GM21528 (cell line): ENCODE measurements at regions not wholly inside any gene's neighbourhood (a gene's known extent, or its start where the extent isn't known, plus 50 kb on each side); places are given as distances from the start of the nearest gene placed in this dataset.
"Not testable (repeated sequence)": the region's sequence is repeated elsewhere in the genome, so short reads cannot be mapped to it uniquely, and the experiment has no call there.

Experiments used
- ATAC-seq: cut with Tn5 transposase; IDR thresholded peaks from one replicate; pipeline ENCODE4 v1.9.1; 2021; ENCODE audit warnings: mild to moderate bottlenecking, moderate library complexity; ENCODE audit not compliant: unreplicated experiment, low FRiP score

DNA sequence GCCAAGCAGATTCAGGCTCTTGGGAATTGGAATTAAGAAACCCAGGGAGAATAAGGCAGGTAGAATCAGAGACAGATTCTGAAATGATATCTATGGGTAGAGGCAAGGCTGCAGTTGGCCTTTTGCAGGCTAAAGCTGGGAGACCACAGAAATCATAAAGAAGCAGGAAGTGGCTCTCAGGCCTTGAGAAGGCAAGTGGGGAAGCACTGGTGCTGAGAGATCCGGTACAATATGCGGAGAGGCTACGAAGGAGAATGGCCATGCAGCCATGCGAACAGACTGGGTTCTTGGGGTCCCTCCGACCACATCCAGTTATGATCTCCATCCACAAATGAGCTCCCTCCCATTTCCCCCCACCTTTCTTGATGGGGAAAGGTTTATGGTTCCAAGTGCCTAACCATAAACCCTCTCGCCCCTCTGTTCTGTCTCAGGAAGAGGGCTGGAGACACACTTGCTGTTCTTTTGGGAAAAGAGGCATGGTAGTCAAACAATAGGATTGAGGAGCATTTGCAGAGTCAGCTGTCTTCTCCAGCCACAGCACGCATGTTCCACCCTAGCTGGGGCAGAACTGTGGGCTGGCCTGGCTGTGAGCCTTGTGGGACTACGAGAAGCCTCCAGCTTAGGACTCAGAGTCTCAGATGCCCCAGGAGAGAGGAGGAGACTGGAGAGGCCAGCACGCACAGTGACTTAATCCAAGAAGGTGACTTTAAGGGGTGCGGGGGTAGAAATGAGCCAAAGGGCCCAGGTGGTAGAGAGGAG lies 99.6 kb downstream of the RPLP1 start:
- ATAC-seq = no peak

DNA sequence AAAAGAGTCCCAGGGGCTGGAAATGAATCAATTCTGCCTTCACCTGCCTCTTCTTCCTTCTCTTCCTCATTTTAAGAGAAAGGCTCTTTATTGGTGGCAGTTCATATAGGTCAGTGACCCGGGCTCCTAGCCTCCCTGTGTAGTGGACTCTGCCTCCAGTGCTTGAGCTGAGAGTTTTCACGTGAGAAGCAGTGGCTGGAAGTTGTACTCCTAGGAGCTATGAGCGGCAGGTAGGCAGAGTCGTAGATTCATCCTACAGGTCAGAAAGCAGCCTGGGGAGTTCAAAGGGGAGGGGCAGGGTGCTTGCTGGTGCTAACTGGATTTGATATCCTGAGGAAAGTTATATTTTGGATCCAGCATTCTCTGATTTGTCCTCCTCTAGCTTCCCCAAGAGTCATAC lies 101.1 kb downstream of the RPLP1 start:
- ATAC-seq = no peak

DNA sequence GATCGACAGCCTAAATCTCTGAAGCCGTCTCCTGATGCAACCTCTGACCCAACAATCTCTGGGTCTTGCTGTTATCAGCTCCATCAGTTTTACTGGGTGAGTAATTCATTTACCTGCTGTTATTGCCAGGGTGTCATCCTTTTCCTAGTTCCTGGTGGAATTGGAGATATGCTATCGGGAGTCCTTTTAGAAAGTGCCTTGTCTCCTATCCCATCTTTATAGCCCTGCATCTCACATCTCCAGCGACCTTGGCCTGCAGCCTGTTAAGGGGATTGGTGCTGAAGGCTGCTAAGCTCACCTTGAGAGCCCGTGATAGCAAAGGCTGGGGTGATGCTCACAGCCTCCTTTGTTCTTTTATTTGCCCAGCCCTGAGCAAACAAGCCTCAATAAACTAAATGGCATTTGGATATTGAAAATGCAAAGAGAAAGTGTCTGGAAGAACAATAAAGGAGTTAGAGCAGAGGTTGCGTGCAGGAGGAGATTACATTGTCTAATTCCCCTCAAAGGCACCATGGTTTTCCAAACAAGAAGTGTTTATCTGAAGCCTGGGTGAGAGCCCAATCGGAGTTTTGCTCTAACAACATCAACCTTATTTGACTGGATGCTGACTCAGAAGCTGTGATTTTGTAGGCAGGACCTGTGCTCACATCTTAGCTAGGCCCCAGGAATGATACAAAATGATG lies 101.8 kb downstream of the RPLP1 start:
- no peak for ATAC-seq

DNA sequence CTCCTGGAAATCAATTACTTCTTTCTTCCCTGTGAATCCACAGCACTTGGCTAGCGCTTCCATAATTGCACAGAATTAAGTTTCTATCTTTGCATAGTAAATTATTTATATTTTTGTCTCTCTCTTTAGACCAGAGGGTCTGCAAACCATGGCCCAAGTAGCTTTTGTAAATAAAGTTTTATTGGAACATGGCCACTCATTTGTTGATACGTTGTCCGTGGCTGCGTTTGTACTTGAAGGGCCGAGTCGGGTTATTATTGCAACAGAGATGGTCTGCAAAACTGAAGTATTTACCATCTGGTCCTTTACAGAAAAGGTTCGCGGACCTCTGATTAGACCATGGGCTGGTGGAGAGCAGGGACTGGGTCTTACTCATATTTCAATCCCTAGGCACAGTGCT lies 102.5 kb downstream of the RPLP1 start:
- ATAC-seq = no peak

DNA sequence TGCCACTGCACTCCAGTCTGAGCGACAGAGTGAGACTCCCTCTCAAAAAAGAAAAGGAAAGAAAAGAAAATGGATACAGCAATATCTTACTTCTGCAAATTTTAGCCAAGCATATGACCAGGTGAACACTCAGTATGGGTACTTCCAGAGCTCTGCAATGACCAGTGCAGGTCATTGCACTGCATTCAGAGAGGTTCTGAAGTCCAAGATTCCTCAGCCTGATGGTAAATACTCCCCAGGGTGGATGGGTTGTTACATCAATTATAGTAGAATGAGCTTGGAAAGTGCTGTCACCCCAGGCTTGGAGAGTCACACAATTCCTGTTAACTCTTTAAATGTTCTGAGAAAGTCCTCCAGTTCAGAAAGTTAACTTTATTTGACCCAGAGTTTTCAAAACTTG lies 103.7 kb downstream of the RPLP1 start:
- no peak for ATAC-seq

DNA sequence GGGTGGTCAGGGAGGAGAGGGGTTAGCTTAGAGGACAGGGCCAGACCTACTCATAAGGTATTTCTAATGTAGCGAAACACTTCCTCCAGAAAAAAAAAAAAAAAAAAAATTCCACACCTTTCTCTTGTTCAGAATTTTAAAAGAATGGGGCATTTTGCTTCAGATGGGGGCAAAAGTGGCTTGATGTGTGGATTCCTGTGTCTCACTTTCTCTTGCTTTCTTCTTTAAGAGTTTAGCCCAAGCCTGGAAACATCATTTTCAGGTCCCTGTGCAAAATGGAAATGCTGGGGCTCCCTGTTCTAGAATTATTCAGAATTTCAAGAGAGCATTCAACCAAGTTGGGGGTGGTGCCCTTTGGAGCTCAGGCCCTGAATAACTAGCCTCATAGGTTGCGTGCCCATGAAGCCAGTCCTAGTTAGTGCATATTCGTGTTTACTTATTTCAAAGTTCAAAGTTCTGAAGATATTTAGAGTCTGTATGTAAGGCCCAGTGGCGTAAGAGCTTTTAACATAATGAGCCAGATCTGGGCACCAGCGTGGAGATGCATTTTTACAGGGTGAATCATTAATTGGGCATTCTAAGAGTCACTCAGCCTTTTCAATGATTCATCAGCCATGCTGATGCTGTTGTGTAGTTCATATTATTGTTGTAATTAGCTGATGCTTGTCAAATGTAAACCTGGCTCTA lies 104.5 kb downstream of the RPLP1 start:
- ATAC-seq = no peak

DNA sequence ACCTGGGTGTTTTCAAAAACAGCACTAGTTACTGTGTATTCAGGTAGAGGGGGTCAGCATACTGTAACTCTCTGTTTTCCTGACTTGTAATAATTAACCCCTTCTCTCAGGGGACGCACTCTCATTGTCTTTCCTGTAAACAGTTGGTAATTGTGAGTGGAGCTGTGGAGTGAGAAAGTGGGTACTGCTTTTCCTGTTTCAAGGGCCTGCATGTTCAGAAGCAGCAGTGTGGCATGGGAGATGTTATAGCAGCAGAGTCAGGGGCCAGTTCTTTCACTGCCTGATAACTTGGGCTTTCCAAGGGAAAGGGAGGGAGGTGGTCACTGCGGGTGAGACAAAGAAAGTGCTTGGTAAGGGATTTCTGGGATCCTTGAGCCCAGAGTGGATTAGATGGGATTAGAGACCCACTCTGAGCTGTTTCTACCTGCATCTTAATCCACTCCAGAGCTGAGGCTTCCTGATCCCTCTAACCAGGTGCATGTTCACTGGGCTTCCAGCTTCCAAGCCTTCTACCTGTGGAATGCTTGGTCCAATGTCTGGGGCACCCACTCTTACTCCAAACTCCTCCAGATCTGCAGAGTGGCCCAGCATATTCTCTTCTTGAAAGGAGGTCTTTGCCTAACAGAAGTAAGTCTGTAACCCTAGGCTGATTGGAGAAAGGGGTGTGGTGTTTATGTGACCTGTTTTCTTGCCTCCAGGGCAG lies 105.2 kb downstream of the RPLP1 start:
- ATAC-seq = no peak

DNA sequence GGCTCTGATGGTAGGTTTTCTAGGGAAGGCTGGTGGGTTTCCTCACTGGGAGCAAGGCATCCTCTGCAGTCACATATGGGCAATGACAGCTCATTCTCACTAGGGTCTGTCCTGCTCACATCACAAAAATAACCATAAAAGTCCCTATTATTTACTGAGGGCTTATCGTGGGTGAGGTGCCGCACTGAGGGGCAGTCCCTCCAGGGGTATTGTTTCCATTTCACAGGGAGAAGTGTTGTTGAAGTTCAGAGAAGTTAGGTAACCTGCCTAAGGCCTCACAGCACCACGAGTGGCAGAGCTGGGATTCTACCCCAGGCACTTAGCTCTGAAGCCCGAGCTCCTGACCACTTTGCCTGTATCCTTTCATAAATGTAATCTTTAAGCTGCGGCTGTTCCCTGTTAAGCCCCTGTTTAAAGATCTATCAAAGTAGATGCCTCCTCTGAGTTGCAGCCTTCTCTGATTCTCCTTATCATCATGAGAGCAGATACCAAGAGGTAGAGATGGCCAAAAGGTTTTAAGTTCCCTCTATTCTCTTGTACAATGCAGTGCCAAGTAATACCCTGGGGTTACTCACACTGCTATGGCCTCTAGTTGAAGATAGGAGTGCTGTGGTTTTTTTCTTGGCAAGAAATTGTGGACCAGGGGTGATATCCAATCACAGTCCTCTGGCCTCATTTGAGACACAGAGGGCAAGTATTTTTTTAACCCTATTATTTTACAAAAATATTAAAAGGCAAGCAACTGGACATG lies 107.0 kb downstream of the RPLP1 start:
- no peak for ATAC-seq

DNA sequence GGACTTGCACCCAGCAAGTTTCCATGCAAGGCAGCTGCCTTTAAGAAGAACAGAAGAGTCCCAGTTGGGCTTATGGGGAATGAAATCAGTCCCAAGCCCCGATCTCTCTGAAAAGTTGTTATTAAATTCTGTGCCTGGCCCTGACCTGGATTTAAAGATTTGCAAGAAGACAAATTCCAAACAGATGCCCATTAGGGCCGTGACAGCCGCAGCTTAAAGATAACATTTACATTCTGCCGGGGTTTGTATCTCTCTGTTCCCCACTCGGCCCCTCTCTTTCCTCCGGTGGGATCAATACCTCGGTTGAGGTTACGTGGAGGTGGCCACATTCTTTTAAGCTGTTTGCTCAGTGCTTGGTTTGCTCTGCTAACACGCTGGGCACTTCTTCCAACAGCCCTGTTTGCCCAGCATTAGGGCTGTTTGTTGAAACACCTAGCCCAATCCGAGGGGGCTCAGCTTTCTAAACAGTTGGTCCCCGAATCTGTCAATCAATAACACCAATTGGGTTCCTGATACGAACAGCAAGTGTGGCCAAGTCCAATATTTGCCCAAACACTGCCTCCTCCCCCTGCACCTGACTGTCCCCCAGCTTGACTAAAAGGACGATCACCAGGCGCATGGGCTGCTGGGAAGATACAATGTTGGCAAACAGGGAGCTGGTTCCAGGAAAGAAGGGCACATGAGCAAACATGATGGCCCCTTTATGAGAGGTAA lies 108.6 kb downstream of the RPLP1 start:
- ATAC-seq = no peak

DNA sequence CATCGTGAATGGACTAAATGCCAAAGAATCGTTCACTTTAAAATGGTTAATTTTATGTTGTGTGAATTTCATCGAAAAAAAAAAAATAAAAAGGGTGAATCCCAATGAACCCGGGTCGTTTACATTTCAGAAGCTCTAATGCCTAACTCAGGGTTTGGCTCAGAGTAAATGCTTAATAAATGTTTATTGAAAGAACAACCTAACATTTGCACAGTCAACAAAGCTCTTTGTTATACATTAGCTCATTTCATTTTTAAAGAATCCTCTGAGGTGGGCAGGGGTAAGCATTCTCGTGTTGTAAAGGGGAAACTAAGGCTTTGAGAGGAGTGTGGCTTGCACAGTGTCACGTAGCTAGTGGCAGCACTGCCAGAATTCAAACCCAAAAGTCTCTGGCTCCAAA lies 109.5 kb downstream of the RPLP1 start:
- no peak for ATAC-seq

DNA sequence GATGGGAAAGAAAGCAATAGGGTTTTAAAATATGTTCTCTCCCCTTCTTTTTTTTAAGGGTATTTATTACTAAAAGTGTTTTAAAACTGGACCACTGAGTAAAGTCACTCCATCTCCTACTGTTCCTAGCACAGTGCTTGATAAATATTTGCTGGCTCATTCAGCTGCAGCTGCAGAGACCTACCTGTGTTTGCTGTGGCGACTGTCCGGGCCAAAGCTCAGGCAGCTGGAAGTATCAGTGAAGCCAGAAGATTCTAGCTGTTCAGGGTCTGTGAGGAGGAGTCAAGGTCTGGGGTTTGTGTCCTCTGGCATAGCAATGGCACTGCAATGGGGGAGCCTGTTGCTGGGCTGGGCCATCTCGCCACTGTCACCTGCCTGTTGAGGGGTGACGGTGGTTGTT lies 109.9 kb downstream of the RPLP1 start:
- ATAC-seq = no peak

DNA sequence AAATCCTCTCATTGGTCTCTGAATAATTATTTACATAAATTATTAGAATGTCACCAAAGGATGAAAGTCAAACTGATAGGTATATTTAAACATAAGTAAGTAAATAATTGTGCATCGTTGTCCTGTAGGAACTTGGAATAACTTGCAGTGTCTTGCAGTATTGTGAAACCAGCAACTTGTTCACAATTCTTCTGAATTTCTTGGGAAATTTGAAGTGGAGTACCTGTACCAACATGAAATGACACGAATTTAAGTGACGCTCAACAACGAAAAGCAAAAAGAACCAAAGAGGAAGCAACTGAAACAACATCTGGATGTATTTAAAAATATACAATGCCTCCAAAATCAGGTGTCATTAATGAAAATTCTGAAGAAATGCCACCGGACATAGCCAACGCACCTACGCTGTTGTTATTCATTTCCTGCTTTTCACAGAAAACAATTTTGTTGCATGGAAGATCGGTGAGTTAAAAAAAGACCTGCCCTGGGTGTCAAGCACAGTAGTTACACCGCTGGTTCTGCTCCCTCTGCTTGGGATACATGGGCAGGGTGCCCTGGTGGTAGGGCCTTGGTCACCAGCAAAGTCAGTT lies 112.5 kb downstream of the RPLP1 start:
- no peak for ATAC-seq

DNA sequence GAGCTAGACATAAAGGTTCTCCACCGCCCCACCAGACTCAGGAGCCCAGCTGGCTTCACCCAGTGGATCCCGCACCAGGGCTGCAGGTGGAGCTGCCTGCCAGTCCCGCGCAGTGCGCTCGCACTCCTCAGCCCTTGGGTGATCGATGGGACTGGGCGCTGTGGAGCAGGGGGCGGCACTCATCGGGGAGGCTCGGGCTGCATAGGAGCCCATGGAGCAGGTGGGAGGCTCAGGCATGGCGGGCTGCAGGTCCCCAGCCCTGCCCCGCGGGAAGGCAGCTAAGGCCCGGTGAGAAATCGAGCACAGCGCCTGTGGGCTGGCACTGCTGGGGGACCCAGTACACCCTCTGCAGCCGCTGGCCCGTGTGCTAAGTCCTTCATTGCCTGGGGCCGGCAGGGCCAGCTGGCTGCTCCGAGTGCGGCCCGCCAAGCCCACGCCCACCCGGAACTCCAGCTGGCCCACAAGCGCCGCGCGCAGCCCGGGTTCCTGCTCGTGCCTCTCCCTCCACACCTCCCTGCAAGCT lies 114.7 kb downstream of the RPLP1 start:
- not testable (repeated sequence) for ATAC-seq

DNA sequence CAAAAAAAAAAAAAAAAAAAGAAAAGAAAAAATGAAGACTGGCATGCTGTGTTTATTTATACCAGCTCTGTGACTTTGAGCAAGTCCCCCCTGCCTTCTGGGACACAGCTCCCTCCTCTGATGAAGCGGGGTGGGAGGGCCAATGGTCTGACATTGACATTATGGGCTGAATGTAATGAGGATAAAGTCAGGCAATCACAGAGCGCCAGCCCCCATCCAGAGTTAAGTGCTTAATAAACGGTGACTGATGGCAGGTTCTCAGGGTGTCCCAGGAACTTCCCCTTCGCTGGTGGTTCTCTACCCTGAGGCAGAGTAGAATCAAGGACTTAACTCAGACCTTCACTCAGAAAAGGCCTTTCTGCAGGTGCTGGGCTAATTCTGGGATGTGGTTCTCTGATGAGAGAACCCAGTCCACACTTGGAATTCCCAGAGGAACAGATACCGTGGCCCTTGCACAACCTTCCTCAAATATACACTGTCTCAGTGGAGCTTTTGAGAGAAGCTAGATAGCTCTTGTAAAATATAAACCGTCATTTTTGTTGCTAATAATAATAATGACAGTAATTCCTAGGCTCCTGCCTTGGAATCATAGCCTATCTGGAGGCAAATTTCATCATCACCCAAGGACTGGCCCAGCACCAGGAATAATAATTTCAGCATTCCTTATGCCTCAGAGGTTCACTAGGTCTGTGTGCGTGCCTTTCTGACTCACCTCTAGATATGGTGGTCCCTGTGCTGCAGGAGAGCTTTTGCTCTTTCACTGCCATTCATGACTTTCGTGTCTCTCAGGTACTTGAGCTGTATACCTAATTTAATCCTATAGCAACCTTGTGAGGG lies 115.8 kb downstream of the RPLP1 start:
- no peak for ATAC-seq

DNA sequence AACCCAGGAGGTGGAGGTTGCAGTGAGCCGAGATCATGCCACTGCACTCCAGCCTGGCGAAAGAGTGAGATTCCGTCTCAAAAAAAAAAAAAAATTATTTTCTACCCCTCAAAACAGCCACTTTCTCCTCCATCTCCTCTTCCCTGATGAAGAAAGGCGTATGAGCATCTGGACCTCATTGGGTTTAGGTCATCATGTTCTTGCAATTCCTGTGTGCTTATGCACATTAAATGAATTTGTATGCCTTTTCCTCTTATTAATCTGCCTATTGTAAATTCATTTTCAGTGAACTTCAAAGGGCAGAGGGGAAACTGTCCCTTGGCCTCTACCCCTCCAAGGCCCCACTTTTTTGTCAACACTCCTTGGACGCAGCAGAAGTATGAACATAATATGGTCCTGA lies 117.8 kb downstream of the RPLP1 start:
- no peak for ATAC-seq

DNA sequence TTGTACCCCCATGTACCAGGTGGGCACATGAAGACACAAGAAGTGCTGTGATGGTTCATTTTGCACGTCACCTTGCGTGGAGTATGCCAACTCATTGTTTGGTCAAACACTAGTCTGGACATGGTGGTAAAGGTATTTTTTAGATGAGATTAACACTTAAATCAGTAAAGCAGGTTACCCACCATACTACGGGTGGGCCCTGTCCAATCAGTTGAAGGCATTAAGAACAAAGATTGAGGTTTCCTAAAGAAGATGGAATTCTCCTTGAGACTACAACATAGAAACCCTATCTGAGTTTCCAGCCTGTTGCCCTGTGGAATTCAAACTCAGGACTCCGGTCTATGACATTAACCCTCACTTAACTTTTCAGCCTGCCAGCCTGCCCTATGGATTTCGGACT lies 118.4 kb downstream of the RPLP1 start:
- no peak for ATAC-seq

DNA sequence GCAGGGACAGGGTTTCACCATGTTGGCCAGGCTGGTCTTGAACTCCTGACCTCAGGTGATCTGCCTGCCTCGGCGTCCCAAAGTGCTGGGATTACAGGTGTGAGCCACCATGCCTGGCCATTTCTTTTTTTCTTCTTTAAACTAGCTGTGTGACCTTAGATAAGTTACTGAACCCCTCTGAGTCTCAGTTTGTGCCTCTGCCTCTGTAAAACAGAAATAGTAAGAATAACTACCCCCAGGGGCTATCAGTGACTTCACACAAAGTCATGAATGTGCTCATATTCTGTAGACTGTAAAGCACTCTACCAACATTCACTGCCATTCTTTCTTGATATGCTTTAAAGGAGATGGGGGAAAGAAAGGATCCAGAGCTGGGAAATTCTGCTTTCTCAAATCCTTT lies 120.7 kb downstream of the RPLP1 start:
- not testable (repeated sequence) for ATAC-seq

DNA sequence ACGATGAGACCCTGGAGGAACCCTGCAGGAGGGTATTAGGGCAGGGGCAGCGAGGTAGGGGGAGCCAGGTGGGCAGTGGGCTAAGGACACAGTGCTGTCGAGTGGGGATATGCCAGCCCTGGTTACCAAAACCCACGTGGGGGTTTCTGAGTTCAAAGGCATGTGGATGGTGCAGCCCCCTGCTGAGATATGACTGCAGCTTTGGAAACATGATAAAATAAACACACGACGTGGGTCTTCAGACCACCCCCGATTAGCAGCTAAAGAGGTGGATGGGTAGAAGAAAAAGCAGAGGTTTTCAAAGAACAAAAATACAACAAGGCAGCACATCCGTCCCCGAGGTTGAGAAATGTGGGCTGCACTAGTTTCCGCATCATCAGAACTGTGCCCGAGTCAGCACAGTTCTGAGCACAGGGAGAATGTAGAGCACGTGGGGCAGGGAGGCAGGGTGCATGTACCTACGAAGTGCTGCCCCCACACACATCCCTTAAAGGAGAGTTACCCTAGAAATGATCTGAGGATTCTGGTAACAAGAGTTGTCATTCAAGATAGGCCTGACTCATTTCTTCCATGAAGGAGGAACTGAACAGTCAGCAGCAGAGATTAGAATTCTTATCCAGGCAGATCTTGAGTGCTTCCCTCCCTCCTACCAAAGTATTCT lies 121.3 kb downstream of the RPLP1 start:
- no peak for ATAC-seq
